Left lung (tissue), 4 donors: ENCODE measurements at regions not wholly inside any gene's neighbourhood (a gene's known extent, or its start where the extent isn't known, plus 50 kb on each side); places are given as distances from the start of the nearest gene placed in this dataset.
A peak's percentile ranks its signal among the peaks of the same experiment; 100 is the strongest.

Experiments used
- ATAC-seq: fragments of 200-7000 bp; cut with Tn5 transposase; one replicate; pipeline ENCODE4 v1.9.1; 2020; ENCODE audit warnings: moderate library complexity
- DNase-seq, 4 donors: peaks; one replicate each; pipeline ENCODE4 v3.0.0-alpha.2; 2013 to 2020
- H3K27ac ChIP-seq, 2 donors: fragments of 200-600 bp; sonication (generic) in 1 of 2; one replicate each; pipeline versions ENCODE4 v1.5.0 to v1.8.0; 2020 to 2021
- H3K27me3 ChIP-seq, 2 donors: fragments of 200-600 bp; sonication (generic) in 1 of 2; one replicate each; pipeline versions ENCODE4 v1.5.0 to v1.8.0; 2020 to 2021
- H3K36me3 ChIP-seq, 2 donors: fragments of 200-600 bp; sonication (generic) in 1 of 2; one replicate each; pipeline versions ENCODE4 v1.5.0 to v1.8.0; 2020 to 2021
- H3K4me1 ChIP-seq, 2 donors: fragments of 200-600 bp; one replicate each; pipeline ENCODE4 v1.8.0; 2021
- H3K4me3 ChIP-seq, 2 donors: fragments of 200-600 bp; sonication (generic) in 1 of 2; one replicate each; pipeline versions ENCODE4 v1.5.0 to v1.8.0; 2020 to 2021; ENCODE audit warnings: mild to moderate bottlenecking in 1 of 2
- H3K9me3 ChIP-seq, 2 donors: fragments of 200-600 bp; sonication (generic) in 1 of 2; one replicate each; pipeline versions ENCODE4 v1.5.0 to v1.8.0; 2020 to 2021
- intact Hi-C, 2 donors: fragments of 100-400 bp; cut with DNase I; formaldehyde crosslinking; loops; one replicate each; pipeline versions ENCODE4 v1.11.2 to v1.14.2; 2022
- TF ChIP-seq, protein P1 (sequence below), 2 donors: fragments of 200-600 bp; sonication (generic) in 1 of 2; IDR thresholded peaks; one replicate each; pipeline versions ENCODE4 v1.5.0 to v1.8.0; 2021; ENCODE audit warnings: antibody characterized with exemption in 2 of 2
- donor health status: DM: no; HTN: yes; CAD: no.
- donor health status: DM: no; HTN: no; CAD: no.

DNA sequence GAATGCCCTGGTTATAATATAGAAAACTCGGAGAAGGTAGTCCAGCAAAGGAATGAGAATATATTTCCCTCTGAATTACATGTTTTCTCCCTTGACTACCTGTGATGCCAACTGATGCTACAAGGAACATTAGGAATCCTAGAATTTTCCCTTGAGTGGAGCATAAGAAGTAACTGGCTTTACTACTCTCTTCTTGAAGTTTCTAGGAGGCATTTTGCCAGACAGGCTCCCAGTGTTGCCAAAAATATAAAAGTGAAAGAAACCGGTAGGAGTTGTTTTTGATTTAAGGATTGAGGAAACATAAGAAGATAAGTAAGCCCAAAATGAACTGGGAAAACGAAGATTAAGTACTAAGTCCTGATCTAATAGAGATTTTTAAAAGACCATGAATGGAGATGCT, 693.4 kb downstream of the NOVA1 start:
- TF ChIP-seq, protein P1, sequence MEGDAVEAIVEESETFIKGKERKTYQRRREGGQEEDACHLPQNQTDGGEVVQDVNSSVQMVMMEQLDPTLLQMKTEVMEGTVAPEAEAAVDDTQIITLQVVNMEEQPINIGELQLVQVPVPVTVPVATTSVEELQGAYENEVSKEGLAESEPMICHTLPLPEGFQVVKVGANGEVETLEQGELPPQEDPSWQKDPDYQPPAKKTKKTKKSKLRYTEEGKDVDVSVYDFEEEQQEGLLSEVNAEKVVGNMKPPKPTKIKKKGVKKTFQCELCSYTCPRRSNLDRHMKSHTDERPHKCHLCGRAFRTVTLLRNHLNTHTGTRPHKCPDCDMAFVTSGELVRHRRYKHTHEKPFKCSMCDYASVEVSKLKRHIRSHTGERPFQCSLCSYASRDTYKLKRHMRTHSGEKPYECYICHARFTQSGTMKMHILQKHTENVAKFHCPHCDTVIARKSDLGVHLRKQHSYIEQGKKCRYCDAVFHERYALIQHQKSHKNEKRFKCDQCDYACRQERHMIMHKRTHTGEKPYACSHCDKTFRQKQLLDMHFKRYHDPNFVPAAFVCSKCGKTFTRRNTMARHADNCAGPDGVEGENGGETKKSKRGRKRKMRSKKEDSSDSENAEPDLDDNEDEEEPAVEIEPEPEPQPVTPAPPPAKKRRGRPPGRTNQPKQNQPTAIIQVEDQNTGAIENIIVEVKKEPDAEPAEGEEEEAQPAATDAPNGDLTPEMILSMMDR (IDR thresholded peaks at IDR 0.05), result no peak
- peak in 1 of 4 donors; percentile 16 for DNase-seq

DNA sequence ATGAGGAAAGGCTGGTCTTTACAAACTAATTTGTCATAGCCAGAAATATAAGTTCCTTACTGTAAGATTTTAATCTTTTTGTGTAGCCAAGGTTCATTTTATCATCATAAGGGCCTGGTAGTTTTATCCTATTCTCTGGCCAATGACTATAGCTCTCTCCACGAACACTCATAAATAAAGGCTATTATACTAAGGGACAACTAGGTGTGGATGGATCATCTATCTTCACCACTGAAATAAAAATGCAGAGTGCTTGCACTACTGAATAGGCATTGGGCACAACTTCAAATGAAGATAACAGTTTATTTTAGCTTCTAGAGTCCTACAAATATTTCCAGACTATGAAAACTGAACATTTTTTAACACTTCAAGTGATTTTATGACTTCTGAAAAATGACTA, 698.6 kb downstream of the NOVA1 start:
- H3K27me3 ChIP-seq, result no peaks in the 10 kb centered on the region
- ATAC-seq (no peak), DNase-seq (no peak)
- H3K4me3 ChIP-seq, result no peak overlapping the region
- TF ChIP-seq, protein P1 (IDR thresholded peaks at IDR 0.05), result no peak
- H3K4me1 ChIP-seq, result no peaks in the 10 kb centered on the region
- intact Hi-C loops, result no loop called here
- H3K36me3 ChIP-seq, result no peaks in the 10 kb centered on the region
- no peak overlapping the region for H3K27ac ChIP-seq
- H3K9me3 ChIP-seq, result no peaks in the 10 kb centered on the region

More for the DNA sequence above, 693.4 kb downstream of the NOVA1 start:
- Histone ChIP-seq H3K9me3 (no peaks in the 10 kb centered on the region), H3K4me1 (no peaks in the 10 kb centered on the region), H3K4me3 (no peak overlapping the region), H3K27me3 (no peaks in the 10 kb centered on the region), H3K27ac (no peak overlapping the region), H3K36me3 (no peaks in the 10 kb centered on the region)
- ATAC-seq, result no peak
- intact Hi-C loops, result no loop called here

DNA sequence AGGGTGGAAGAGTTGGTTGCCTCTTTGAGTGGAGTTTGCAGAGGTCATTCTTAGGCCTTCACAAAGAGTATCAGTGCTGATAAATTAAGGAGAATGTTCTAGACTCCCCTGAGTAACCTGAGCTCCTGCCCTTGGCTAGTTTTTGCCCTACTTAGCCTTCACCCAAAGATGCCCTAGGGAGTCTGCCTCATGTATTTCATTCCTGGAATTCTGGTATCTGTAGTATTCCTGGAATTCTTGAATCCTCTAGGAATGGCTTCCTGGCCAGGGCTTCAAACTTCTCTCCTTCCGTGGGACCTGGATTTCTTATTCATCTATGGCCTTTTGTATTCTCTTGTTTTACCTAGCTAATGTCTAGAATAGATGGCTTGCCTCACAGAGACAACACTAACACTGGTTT, 701.1 kb downstream of the NOVA1 start:
- Histone ChIP-seq H3K4me1 (no peaks in the 10 kb centered on the region), H3K9me3 (no peaks in the 10 kb centered on the region), H3K36me3 (no peaks in the 10 kb centered on the region), H3K4me3 (no peak overlapping the region), H3K27ac (no peak overlapping the region), H3K27me3 (no peaks in the 10 kb centered on the region)
- DNase-seq (no peak), ATAC-seq (no peak)
- TF ChIP-seq, protein P1 (IDR thresholded peaks at IDR 0.05), result no peak
- intact Hi-C loops, result no loop called here

DNA sequence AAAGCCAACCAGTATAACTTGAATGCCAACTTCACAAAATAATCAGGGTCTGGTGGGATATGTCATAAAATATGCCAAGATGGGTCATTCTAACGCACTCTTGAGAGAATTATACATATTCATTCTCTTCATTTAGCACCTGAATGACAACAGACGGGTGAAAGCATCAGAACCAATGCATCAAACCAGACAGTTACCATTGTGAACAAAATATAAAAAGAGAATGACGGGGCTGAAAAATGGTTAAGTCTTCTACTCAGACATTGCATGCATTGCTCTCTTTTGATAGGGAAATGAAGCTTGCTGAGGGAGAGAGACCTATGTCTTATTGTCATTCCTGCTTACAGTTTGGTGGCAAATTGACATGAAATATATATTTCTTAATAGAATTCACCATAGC, 702.1 kb downstream of the NOVA1 start:
- Histone ChIP-seq H3K4me3 (no peak overlapping the region), H3K4me1 (no peaks in the 10 kb centered on the region), H3K27me3 (no peaks in the 10 kb centered on the region), H3K9me3 (no peaks in the 10 kb centered on the region), H3K36me3 (no peaks in the 10 kb centered on the region), H3K27ac (no peak overlapping the region)
- no peak for ATAC-seq
- intact Hi-C loops, result no loop called here
- TF ChIP-seq, protein P1 (IDR thresholded peaks at IDR 0.05), result no peak
- no peak for DNase-seq

DNA sequence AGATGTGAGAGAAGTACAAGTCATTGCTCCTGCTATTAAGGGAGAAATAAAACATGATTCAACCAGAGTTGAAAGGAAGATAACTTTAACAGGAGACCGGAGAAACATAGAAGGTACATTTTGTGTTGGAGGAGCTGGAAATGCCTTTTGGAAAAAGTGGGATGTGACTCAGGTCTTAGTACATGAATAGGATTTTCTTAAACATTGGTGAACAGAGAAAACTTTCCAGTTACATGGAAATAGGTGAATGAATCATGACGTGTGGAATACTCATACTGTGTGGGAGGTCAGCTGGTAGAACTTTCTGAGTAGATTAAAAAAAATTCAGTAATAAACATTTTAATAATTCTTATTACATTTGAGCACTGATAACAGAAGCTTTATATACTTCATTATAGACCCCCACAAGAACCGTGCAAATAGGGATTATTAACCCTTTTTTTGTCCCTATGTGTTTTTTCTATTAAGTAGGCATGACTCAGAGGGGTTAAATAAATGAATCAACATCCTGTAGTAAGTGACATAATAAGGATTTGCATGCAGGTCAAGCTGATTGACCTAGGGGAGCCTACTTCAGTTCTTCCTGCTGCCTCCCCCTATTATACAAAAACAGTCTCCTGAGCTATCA, 710.5 kb downstream of the NOVA1 start:
- H3K27me3 ChIP-seq, result no peaks in the 10 kb centered on the region
- no peak overlapping the region for H3K4me3 ChIP-seq
- no peak for ATAC-seq
- intact Hi-C loops, result no loop called here
- no peaks in the 10 kb centered on the region for H3K9me3 ChIP-seq
- TF ChIP-seq, protein P1 (IDR thresholded peaks at IDR 0.05), result no peak
- no peaks in the 10 kb centered on the region for H3K36me3 ChIP-seq
- H3K4me1 ChIP-seq, result no peaks in the 10 kb centered on the region
- H3K27ac ChIP-seq, result no peak overlapping the region
- DNase-seq, result no peak
